B cell (primary cell): ENCODE measurements at regions not wholly inside any gene's neighbourhood (a gene's known extent, or its start where the extent isn't known, plus 50 kb on each side); places are given as distances from the start of the nearest gene placed in this dataset.

Source experiments
- ATAC-seq: fragments of 200-7000 bp; cut with Tn5 transposase; one replicate; pipeline ENCODE4 v1.10.0; 2021; ENCODE audit warnings: low read depth, mild to moderate bottlenecking, moderate number of reproducible peaks, moderate library complexity
- CTCF ChIA-PET: fragments of 350-600 bp; sonication (Branson Sonifier 250); formaldehyde crosslinking; loops from one replicate; lab custom pipeline; 2021; ENCODE audit warnings: antibody characterized with exemption, inconsistent platforms; lab: Charles Lee
- POLR2A ChIA-PET: fragments of 350-600 bp; sonication (Branson Sonifier 250); formaldehyde crosslinking; loops from one replicate; lab custom pipeline; 2021; ENCODE audit warnings: antibody characterized with exemption; lab: Charles Lee
- DNase-seq: peaks from one replicate; pipeline ENCODE4 v3.0.0; 2013
- H2AFZ ChIP-seq: 2 replicates; pipeline ENCODE4 v1.6.1; 2012; ENCODE audit warnings: mild to moderate bottlenecking, low read depth, low read length; ENCODE audit not compliant: insufficient read depth, poor library complexity, severe bottlenecking
- H3K27ac ChIP-seq, 2 donors: 1 replicate in 1 of 2; 2 replicates in 1 of 2; pipeline ENCODE4 v1.5.1; 2012 to 2013; ENCODE audit warnings: low read length in 2 of 2, mild to moderate bottlenecking in 2 of 2, moderate library complexity in 1 of 2
- H3K27me3 ChIP-seq, 4 experiments: fragments of 200-600 bp in 1 of 4; sonication (generic) in 1 of 4; replicated peaks in 1 of 4; 1 replicate in 2 of 4; 2 replicates in 2 of 4; pipeline versions ENCODE4 v1.6.1 to v1.7.0; 2013 to 2016; ENCODE audit warnings: low read length in 3 of 4, mild to moderate bottlenecking in 2 of 4, mixed read lengths in 1 of 4, moderate library complexity in 1 of 4; ENCODE audit not compliant: insufficient read depth in 4 of 4, control insufficient read depth in 3 of 4; ENCODE audit errors: control extremely low read depth in 1 of 4
- H3K36me3 ChIP-seq, 2 experiments: replicated peaks in 1 of 2; 1 replicate in 1 of 2; 2 replicates in 1 of 2; pipeline versions ENCODE4 v1.6.1 to v1.7.1; 2013; ENCODE audit warnings: low read length in 1 of 2; ENCODE audit not compliant: insufficient read depth in 2 of 2, control insufficient read depth in 1 of 2; ENCODE audit errors: control extremely low read depth in 1 of 2, extremely low read depth in 1 of 2
- H3K4me1 ChIP-seq, 2 donors: fragments of 200-600 bp in 1 of 2; sonication (generic) in 1 of 2; 1 replicate in 1 of 2; 2 replicates in 1 of 2; pipeline versions ENCODE4 v1.5.1 to v1.6.1; 2013 to 2017; ENCODE audit warnings: low read length in 2 of 2; ENCODE audit not compliant: control insufficient read depth in 2 of 2, insufficient read depth in 2 of 2
- H3K4me2 ChIP-seq: replicated peaks from 2 replicates; pipeline ENCODE3; 2012; ENCODE audit warnings: mild to moderate bottlenecking, low read depth, low read length; ENCODE audit not compliant: poor library complexity, severe bottlenecking
- H3K4me3 ChIP-seq, 5 experiments: fragments of 200-600 bp in 1 of 5; sonication (generic) in 1 of 5; 1 replicate in 3 of 5; 2 replicates in 2 of 5; pipeline versions ENCODE4 v1.5.1 to v1.7.0; 2011 to 2016; ENCODE audit warnings: low read length in 4 of 5, mild to moderate bottlenecking in 4 of 5, low read depth in 2 of 5, control low read depth in 1 of 5, moderate library complexity in 1 of 5; ENCODE audit not compliant: insufficient read depth in 1 of 5; ENCODE audit errors: control extremely low read depth in 1 of 5, extremely low read depth in 1 of 5
- H3K79me2 ChIP-seq: fragments of 200-600 bp; sonication (generic); one replicate; pipeline ENCODE4 v1.6.0; 2016; ENCODE audit warnings: low read length; ENCODE audit not compliant: control insufficient read depth, insufficient read depth
- H3K9ac ChIP-seq: fragments of 200-600 bp; sonication (generic); 2 replicates; pipeline ENCODE4 v1.6.1; 2017; ENCODE audit warnings: mild to moderate bottlenecking, low read length, moderate library complexity
- H3K9me3 ChIP-seq, 3 donors: one replicate each; pipeline versions ENCODE4 v1.6.1 to v1.7.1; 2013; ENCODE audit warnings: low read length in 2 of 3; ENCODE audit not compliant: control insufficient read depth in 2 of 3, insufficient read depth in 1 of 3; ENCODE audit errors: control extremely low read depth in 1 of 3
- H4K20me1 ChIP-seq: 2 replicates; pipeline ENCODE4 v1.6.0; 2012; ENCODE audit warnings: mild to moderate bottlenecking, low read length; ENCODE audit not compliant: insufficient read depth, control insufficient read depth, poor library complexity, severe bottlenecking
- H3K27ac Mint-ChIP-seq: one replicate; pipeline ENCODE4 v1.8.0; 2021; ENCODE audit warnings: mixed read lengths
- H3K27me3 Mint-ChIP-seq: one replicate; pipeline ENCODE4 v1.8.0; 2021; ENCODE audit warnings: mixed read lengths
- H3K4me1 Mint-ChIP-seq: one replicate; pipeline ENCODE4 v1.8.0; 2021; ENCODE audit warnings: mixed read lengths
- H3K4me3 Mint-ChIP-seq: one replicate; pipeline ENCODE4 v1.8.0; 2021; ENCODE audit warnings: mixed read lengths
- H3K9me3 Mint-ChIP-seq: one replicate; pipeline ENCODE4 v1.8.0; 2022; ENCODE audit warnings: mixed read lengths; ENCODE audit not compliant: insufficient read depth
- EZH2 ChIP-seq: IDR thresholded peaks from 2 replicates; pipeline ENCODE4 v1.6.1; 2012; ENCODE audit warnings: borderline replicate concordance, low read depth, mild to moderate bottlenecking, moderate library complexity, low read length; ENCODE audit not compliant: insufficient read depth, poor library complexity, severe bottlenecking
- WGBS: methylation state at CpG from one replicate; pipeline ENCODE4 v1.1.5; 2013; ENCODE audit warnings: missing lambda C conversion rate; ENCODE audit not compliant: insufficient coverage; 5-methylcytosine and 5-hydroxymethylcytosine counted together
- intact Hi-C: fragments of 100-400 bp; cut with micrococcal nuclease; formaldehyde crosslinking; loops from one replicate; pipeline ENCODE4 v1.10.0; 2022
- TF ChIP-seq, protein P1 (sequence below): fragments of 200-600 bp; IDR thresholded peaks from one replicate; pipeline ENCODE4 v1.8.0; 2022; ENCODE audit warnings: antibody characterized with exemption, mild to moderate bottlenecking

DNA sequence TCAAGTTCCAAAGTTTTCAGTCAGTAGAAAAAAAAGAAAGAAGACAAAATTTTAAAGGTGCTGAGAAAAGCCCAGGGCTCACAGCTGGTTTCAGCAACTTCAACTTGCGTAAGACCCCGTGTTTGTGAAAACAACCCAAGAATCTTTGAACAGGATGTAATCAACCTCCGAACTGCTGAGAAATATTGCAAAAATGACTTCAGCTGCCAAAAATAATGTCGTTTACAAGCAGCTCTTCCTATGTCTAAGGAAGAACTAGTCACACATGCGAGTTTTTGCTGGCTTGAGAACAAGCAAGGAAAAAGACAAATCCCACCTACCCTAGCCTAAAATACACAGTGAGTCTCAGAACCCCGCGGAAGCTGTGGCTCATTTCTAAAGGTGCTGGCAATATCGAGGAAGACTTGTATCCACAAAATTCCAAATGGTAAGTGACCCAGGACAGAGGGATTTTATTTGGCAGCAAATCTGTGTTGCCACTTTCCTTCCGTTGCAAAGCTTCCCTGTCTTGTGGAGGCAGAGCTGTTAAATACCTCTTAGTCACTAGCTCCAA lies 59.8 kb upstream of the SLC8A1 start:
- DNase-seq (no peak), ATAC-seq (no peak)
- Histone ChIP-seq H3K9me3 (no peaks in the 10 kb centered on the region), H3K4me2 (no peak overlapping the region), H4K20me1 (no peaks in the 10 kb centered on the region), H2AFZ (no peak overlapping the region), H3K79me2 (no peaks in the 10 kb centered on the region), H3K27ac (no peak overlapping the region), H3K36me3 (no peaks in the 10 kb centered on the region), H3K4me3 (peak overlapping the region in 1 of 5 experiments; percentile 22), H3K27me3 (no peaks in the 10 kb centered on the region), H3K4me1 (no peaks in the 10 kb centered on the region), H3K9ac (no peak overlapping the region)
- ChIA-PET POLR2A (no interaction called here), CTCF (interaction anchor here (0.8 kb wide), 1 partner anchor 114 kb away, joined by 5 read pairs; no protein-coding TSS in a partner anchor)
- no peaks in the 10 kb centered on the region for H3K4me1 Mint-ChIP-seq
- H3K4me3 Mint-ChIP-seq = no peak overlapping the region
- no peak overlapping the region for H3K27ac Mint-ChIP-seq
- H3K27me3 Mint-ChIP-seq = peaks cover 4% of the 10 kb centered on the region
- WGBS = 51% methylated on average over 9 of the region's 9 CpGs
- TF ChIP-seq, protein P1, sequence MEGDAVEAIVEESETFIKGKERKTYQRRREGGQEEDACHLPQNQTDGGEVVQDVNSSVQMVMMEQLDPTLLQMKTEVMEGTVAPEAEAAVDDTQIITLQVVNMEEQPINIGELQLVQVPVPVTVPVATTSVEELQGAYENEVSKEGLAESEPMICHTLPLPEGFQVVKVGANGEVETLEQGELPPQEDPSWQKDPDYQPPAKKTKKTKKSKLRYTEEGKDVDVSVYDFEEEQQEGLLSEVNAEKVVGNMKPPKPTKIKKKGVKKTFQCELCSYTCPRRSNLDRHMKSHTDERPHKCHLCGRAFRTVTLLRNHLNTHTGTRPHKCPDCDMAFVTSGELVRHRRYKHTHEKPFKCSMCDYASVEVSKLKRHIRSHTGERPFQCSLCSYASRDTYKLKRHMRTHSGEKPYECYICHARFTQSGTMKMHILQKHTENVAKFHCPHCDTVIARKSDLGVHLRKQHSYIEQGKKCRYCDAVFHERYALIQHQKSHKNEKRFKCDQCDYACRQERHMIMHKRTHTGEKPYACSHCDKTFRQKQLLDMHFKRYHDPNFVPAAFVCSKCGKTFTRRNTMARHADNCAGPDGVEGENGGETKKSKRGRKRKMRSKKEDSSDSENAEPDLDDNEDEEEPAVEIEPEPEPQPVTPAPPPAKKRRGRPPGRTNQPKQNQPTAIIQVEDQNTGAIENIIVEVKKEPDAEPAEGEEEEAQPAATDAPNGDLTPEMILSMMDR = no peak
- TF ChIP-seq EZH2 = no peak
- intact Hi-C loops = no loop called here
- H3K9me3 Mint-ChIP-seq = no peaks in the 10 kb centered on the region

DNA sequence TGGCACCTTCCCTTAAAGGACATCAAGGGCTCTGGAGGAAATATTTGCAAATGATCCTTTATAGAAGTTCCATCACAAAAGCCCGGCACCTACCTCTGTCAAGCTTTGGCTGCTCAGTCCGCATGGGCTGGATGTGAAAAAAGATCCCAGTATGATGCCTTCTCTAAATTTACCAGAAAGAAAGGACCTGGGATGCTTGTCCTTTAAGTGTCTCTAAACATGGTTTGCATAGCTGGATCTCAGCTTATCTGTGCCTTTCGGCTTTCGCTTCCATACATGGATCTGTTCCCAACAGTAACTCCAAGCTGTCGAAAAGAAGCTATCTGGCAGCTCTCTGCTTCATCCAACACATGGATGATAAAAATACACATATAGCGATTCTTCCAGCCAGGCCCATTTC lies 60.4 kb upstream of the SLC8A1 start:
- TF ChIP-seq, protein P1 = no peak
- no peak for TF ChIP-seq EZH2
- Histone ChIP-seq H3K27ac (no peak overlapping the region), H3K4me3 (peak overlapping the region in 1 of 5 experiments; percentile 22), H3K79me2 (no peaks in the 10 kb centered on the region), H3K4me1 (no peaks in the 10 kb centered on the region), H2AFZ (no peak overlapping the region), H4K20me1 (no peaks in the 10 kb centered on the region), H3K9me3 (no peaks in the 10 kb centered on the region), H3K36me3 (no peaks in the 10 kb centered on the region), H3K27me3 (no peaks in the 10 kb centered on the region), H3K9ac (no peak overlapping the region), H3K4me2 (no peak overlapping the region)
- no peak for DNase-seq
- ChIA-PET CTCF (interaction anchor here (0.8 kb wide), 1 partner anchor 113 kb away, joined by 5 read pairs; no protein-coding TSS in a partner anchor), POLR2A (no interaction called here)
- H3K4me3 Mint-ChIP-seq = no peak overlapping the region
- 100% methylated on average over 5 of the region's 6 CpGs for WGBS
- no peaks in the 10 kb centered on the region for H3K4me1 Mint-ChIP-seq
- H3K9me3 Mint-ChIP-seq = no peaks in the 10 kb centered on the region
- intact Hi-C loops = no loop called here
- ATAC-seq = no peak
- H3K27me3 Mint-ChIP-seq = peaks cover 4% of the 10 kb centered on the region
- no peak overlapping the region for H3K27ac Mint-ChIP-seq
